Activated naive CD4-positive, alpha-beta T cell treated with anti-CD3 and anti-CD28 coated beads, Interleukin-2, amount 50 U/mL, for 16 hours (primary cell): ENCODE measurements at regions not wholly inside any gene's neighbourhood (a gene's known extent, or its start where the extent isn't known, plus 50 kb on each side); places are given as distances from the start of the nearest gene placed in this dataset.

Source experiments
- DNase-seq: peaks from one replicate; pipeline ENCODE4 v3.0.0-alpha.2; 2020

- DNase-seq: no peak
These were observed 533.0 kb downstream of the TLE1 start for GRCh38 chr9:81156381-81156780.

GRCh38 chr9:81150016-81150625 lies 539.2 kb downstream of the TLE1 start:
- DNase-seq: no peak

GRCh38 chr9:81146684-81147337 lies 542.5 kb downstream of the TLE1 start:
- no peak for DNase-seq

- no peak for DNase-seq
These were observed 543.1 kb downstream of the TLE1 start for GRCh38 chr9:81146241-81146640.

GRCh38 chr9:81145331-81145963 lies 543.9 kb downstream of the TLE1 start:
- no peak for DNase-seq

GRCh38 chr9:81141961-81142360 lies 547.4 kb downstream of the TLE1 start:
- no peak for DNase-seq

- no peak for DNase-seq
These were observed 551.3 kb downstream of the TLE1 start for GRCh38 chr9:81137976-81138568.

GRCh38 chr9:81132796-81133195 lies 556.6 kb downstream of the TLE1 start:
- DNase-seq: no peak

- DNase-seq: no peak
These were observed 557.0 kb downstream of the TLE1 start for GRCh38 chr9:81132318-81132717.

GRCh38 chr9:81128701-81129100 lies 560.6 kb downstream of the TLE1 start:
- no peak for DNase-seq

GRCh38 chr9:81125446-81126092 lies 563.8 kb downstream of the TLE1 start:
- no peak for DNase-seq

- DNase-seq: no peak
These were observed 565.8 kb downstream of the TLE1 start for GRCh38 chr9:81123526-81123925.

GRCh38 chr9:81122749-81123148 lies 566.6 kb downstream of the TLE1 start:
- DNase-seq: no peak

GRCh38 chr9:81119591-81119990 lies 569.8 kb downstream of the TLE1 start:
- no peak for DNase-seq

- DNase-seq: no peak
These were observed 570.9 kb downstream of the TLE1 start for GRCh38 chr9:81118416-81118815.

GRCh38 chr9:81116340-81117137 lies 572.8 kb downstream of the TLE1 start:
- no peak for DNase-seq

GRCh38 chr9:81113453-81114124 lies 575.8 kb downstream of the TLE1 start:
- DNase-seq: no peak

- DNase-seq: no peak
These were observed 576.5 kb downstream of the TLE1 start for GRCh38 chr9:81112627-81113452.

- DNase-seq: no peak
These were observed 580.5 kb downstream of the TLE1 start for GRCh38 chr9:81108821-81109220.

GRCh38 chr9:81108391-81108790 lies 581.0 kb downstream of the TLE1 start:
- no peak for DNase-seq
